IMR-90 (cell line): ENCODE measurements at regions not wholly inside any gene's neighbourhood (a gene's known extent, or its start where the extent isn't known, plus 50 kb on each side); places are given as distances from the start of the nearest gene placed in this dataset.

Source experiments
- ATAC-seq: fragments of 200-7000 bp; cut with Tn5 transposase; 2 replicates; pipeline ENCODE4 v1.9.1; 2020; ENCODE audit warnings: low read depth, mild to moderate bottlenecking, moderate library complexity
- BruUV-seq: library from RNA; stranded (reverse); fragments of 400-500 nt; replicated peaks from 2 replicates; lab custom pipeline; 2021; lab: Mats Ljungman, UMichigan
- CTCF ChIA-PET: fragments of 300-600 bp; formaldehyde crosslinking; extraction: SDS; loops from one replicate; lab custom pipeline; 2021; ENCODE audit warnings: antibody characterized with exemption; lab: Yijun Ruan, JAX
- POLR2A ChIA-PET: fragments of 300-600 bp; sonication (Branson Sonifier 250); formaldehyde crosslinking; loops from one replicate; lab custom pipeline; 2022; ENCODE audit warnings: antibody characterized with exemption; ENCODE audit not compliant: unreplicated experiment; lab: Charles Lee
- DNase-seq: peaks from one replicate; pipeline ENCODE4 v3.0.0; 2013
- H2AFZ ChIP-seq: replicated peaks from 2 replicates; pipeline ENCODE3; 2013; ENCODE audit warnings: low read length, mild to moderate bottlenecking; ENCODE audit not compliant: poor library complexity
- H2AK5ac ChIP-seq: 2 replicates; pipeline ENCODE4 v1.6.1; 2013; ENCODE audit warnings: low read depth, low read length, inconsistent platforms
- H2AK9ac ChIP-seq: replicated peaks from 2 replicates; pipeline ENCODE3; 2013; ENCODE audit warnings: mild to moderate bottlenecking, low read depth, low read length, moderate library complexity; ENCODE audit not compliant: poor library complexity
- H2BK120ac ChIP-seq: 2 replicates; pipeline ENCODE4 v1.6.1; 2013; ENCODE audit warnings: low read depth, low read length, inconsistent platforms
- H2BK15ac ChIP-seq: 3 replicates; pipeline ENCODE4 v1.6.1; 2013; ENCODE audit warnings: low read depth, low read length, inconsistent platforms
- H2BK20ac ChIP-seq: 2 replicates; pipeline ENCODE4 v1.6.1; 2013; ENCODE audit warnings: low read depth, mild to moderate bottlenecking, inconsistent platforms, low read length, moderate library complexity
- H2BK5ac ChIP-seq: 2 replicates; pipeline ENCODE4 v1.6.1; 2013; ENCODE audit warnings: mild to moderate bottlenecking, low read depth, low read length, inconsistent platforms; ENCODE audit not compliant: poor library complexity, severe bottlenecking
- H3K14ac ChIP-seq: replicated peaks from 2 replicates; pipeline ENCODE4 v1.6.1; 2013; ENCODE audit warnings: low read depth, low read length, inconsistent platforms
- H3K18ac ChIP-seq: 2 replicates; pipeline ENCODE4 v1.6.1; 2013; ENCODE audit warnings: low read depth, low read length, control low read depth
- H3K23ac ChIP-seq: 2 replicates; pipeline ENCODE4 v1.6.1; 2013; ENCODE audit warnings: low read depth, low read length, inconsistent platforms
- H3K27ac ChIP-seq: 2 replicates; pipeline ENCODE4 v1.5.1; 2013; ENCODE audit warnings: mild to moderate bottlenecking, control low read depth, low read length; ENCODE audit not compliant: insufficient read depth
- H3K27me3 ChIP-seq: 2 replicates; pipeline ENCODE4 v1.6.1; 2013; ENCODE audit warnings: low read length; ENCODE audit not compliant: control insufficient read depth, insufficient read depth
- H3K36me3 ChIP-seq: 2 replicates; pipeline ENCODE4 v1.6.1; 2013; ENCODE audit warnings: low read length, mixed read lengths; ENCODE audit not compliant: control insufficient read depth, insufficient read depth
- H3K4ac ChIP-seq: 2 replicates; pipeline ENCODE4 v1.6.1; 2013; ENCODE audit warnings: low read depth, low read length, inconsistent platforms
- H3K4me1 ChIP-seq: 2 replicates; pipeline ENCODE4 v1.6.1; 2013; ENCODE audit warnings: low read length, mixed read lengths; ENCODE audit not compliant: control insufficient read depth, insufficient read depth
- H3K4me2 ChIP-seq: 2 replicates; pipeline ENCODE4 v1.6.1; 2013; ENCODE audit warnings: low read depth, mild to moderate bottlenecking, control low read depth, low read length, moderate library complexity
- H3K4me3 ChIP-seq: 2 replicates; pipeline ENCODE4 v1.5.1; 2013; ENCODE audit warnings: low read depth, mild to moderate bottlenecking, control low read depth, low read length, moderate library complexity; ENCODE audit not compliant: insufficient read depth
- H3K56ac ChIP-seq: 2 replicates; pipeline ENCODE4 v1.6.1; 2013; ENCODE audit warnings: low read length, inconsistent platforms; ENCODE audit not compliant: insufficient read depth; ENCODE audit errors: extremely low read depth
- H3K79me1 ChIP-seq, 2 experiments: 2 replicates each; pipeline ENCODE4 v1.6.1; 2013; ENCODE audit warnings: low read length in 2 of 2, inconsistent platforms in 1 of 2, low read depth in 1 of 2
- H3K9ac ChIP-seq: 2 replicates; pipeline ENCODE4 v1.6.1; 2013; ENCODE audit warnings: low read depth, low read length, control low read depth
- H3K9me1 ChIP-seq: 2 replicates; pipeline ENCODE4 v1.6.1; 2013; ENCODE audit warnings: low read length, inconsistent platforms; ENCODE audit not compliant: insufficient read depth
- H3K9me3 ChIP-seq: 2 replicates; pipeline ENCODE4 v1.6.1; 2013; ENCODE audit warnings: low read length; ENCODE audit not compliant: control insufficient read depth, insufficient read depth
- H4K20me1 ChIP-seq: 2 replicates; pipeline ENCODE4 v1.6.1; 2013; ENCODE audit warnings: low read length, inconsistent platforms; ENCODE audit not compliant: insufficient read depth
- H4K5ac ChIP-seq: 2 replicates; pipeline ENCODE4 v1.6.1; 2013; ENCODE audit warnings: mild to moderate bottlenecking, low read depth, low read length, control low read depth
- H4K8ac ChIP-seq, 2 experiments: 2 replicates each; pipeline ENCODE4 v1.6.1; 2013; ENCODE audit warnings: low read depth in 2 of 2, low read length in 2 of 2, control low read depth in 1 of 2, inconsistent platforms in 1 of 2
- H4K91ac ChIP-seq: 2 replicates; pipeline ENCODE4 v1.6.1; 2013; ENCODE audit warnings: low read depth, low read length, inconsistent platforms; ENCODE audit not compliant: insufficient read depth
- BHLHE40 ChIP-seq: fragments of 150-350 bp; IDR thresholded peaks from 2 replicates; pipeline ENCODE4 v1.6.1; 2016; ENCODE audit warnings: mild to moderate bottlenecking, low read depth, low read length
- CEBPB ChIP-seq: IDR thresholded peaks from 2 replicates; pipeline ENCODE4 v1.6.1; 2012; ENCODE audit warnings: low read depth, low read length, improper control_type of control experiment
- CHD1 ChIP-seq: IDR thresholded peaks from 2 replicates; pipeline ENCODE4 v1.6.1; 2012; ENCODE audit warnings: low read depth, low read length, improper control_type of control experiment
- CTCF ChIP-seq: conservative IDR thresholded peaks from 2 replicates; pipeline ENCODE4 v1.5.1; 2012; ENCODE audit warnings: mild to moderate bottlenecking, low read depth, low read length, improper control_type of control experiment
- ELK1 ChIP-seq: fragments of 150-350 bp; IDR thresholded peaks from 2 replicates; pipeline ENCODE4 v1.6.1; 2016; ENCODE audit warnings: low read depth, mild to moderate bottlenecking, low read length, moderate library complexity, borderline replicate concordance
- FOS ChIP-seq: fragments of 150-350 bp; IDR thresholded peaks from 2 replicates; pipeline ENCODE4 v1.6.1; 2016; ENCODE audit warnings: low read depth, low read length
- MAFK ChIP-seq: IDR thresholded peaks from 2 replicates; pipeline ENCODE4 v1.6.1; 2012; ENCODE audit warnings: low read depth, low read length, improper control_type of control experiment
- MAZ ChIP-seq: IDR thresholded peaks from 2 replicates; pipeline ENCODE4 v1.6.1; 2012; ENCODE audit warnings: low read depth, mild to moderate bottlenecking, low read length, improper control_type of control experiment, moderate library complexity, borderline replicate concordance
- MXI1 ChIP-seq: IDR thresholded peaks from 2 replicates; pipeline ENCODE4 v1.6.1; 2012; ENCODE audit warnings: low read depth, mild to moderate bottlenecking, low read length, moderate library complexity, borderline replicate concordance
- NFE2L2 ChIP-seq: fragments of 150-350 bp; IDR thresholded peaks from 2 replicates; pipeline ENCODE4 v1.6.1; 2016; ENCODE audit warnings: low read depth, mild to moderate bottlenecking, low read length
- POLR2A ChIP-seq: IDR thresholded peaks from 2 replicates; pipeline ENCODE4 v1.6.1; 2012; ENCODE audit warnings: mild to moderate bottlenecking, low read depth, low read length
- RAD21 ChIP-seq: IDR thresholded peaks from 2 replicates; pipeline ENCODE4 v1.6.1; 2012; ENCODE audit warnings: low read length, improper control_type of control experiment
- RCOR1 ChIP-seq: IDR thresholded peaks from 2 replicates; pipeline ENCODE4 v1.6.1; 2012; ENCODE audit warnings: mild to moderate bottlenecking, low read length, improper control_type of control experiment; ENCODE audit not compliant: insufficient replicate concordance
- RFX5 ChIP-seq: IDR thresholded peaks from 2 replicates; pipeline ENCODE4 v1.8.0; 2012; ENCODE audit warnings: low read depth, mild to moderate bottlenecking, low read length, moderate library complexity
- SMC3 ChIP-seq: fragments of 150-350 bp; IDR thresholded peaks from 2 replicates; pipeline ENCODE4 v1.6.1; 2016; ENCODE audit warnings: low read depth, mild to moderate bottlenecking, antibody characterized with exemption, low read length, moderate library complexity
- USF2 ChIP-seq: fragments of 150-350 bp; IDR thresholded peaks from 2 replicates; pipeline ENCODE4 v1.6.1; 2017; ENCODE audit warnings: mild to moderate bottlenecking, antibody characterized with exemption, low read length, low read depth
- WGBS, 2 experiments: methylation state at CpG; one replicate each; pipeline versions ENCODE4 v1.1.5 to v1.1.7; 2013; ENCODE audit warnings: missing lambda C conversion rate in 2 of 2; ENCODE audit not compliant: insufficient read length in 1 of 2; ENCODE audit errors: extremely low coverage in 2 of 2; 5-methylcytosine and 5-hydroxymethylcytosine counted together
- dilution Hi-C: fragments of 300-500 bp; cut with HindIII; formaldehyde crosslinking; loops from one replicate; pipeline ENCODE4 v1.14.3; 2018; ENCODE audit warnings: low sequenced_read_pairs; ENCODE audit not compliant: unreplicated experiment
- in situ Hi-C: fragments of 300-500 bp; cut with MboI; formaldehyde crosslinking; loops from 3 replicates; pipeline ENCODE4 v1.14.3; 2019; ENCODE audit warnings: low sequenced_read_pairs, inconsistent platforms, mixed read lengths
- intact Hi-C: fragments of 100-400 bp; cut with micrococcal nuclease; formaldehyde crosslinking; loops from 2 replicates; pipeline ENCODE4 v1.10.0; 2022

- Histone ChIP-seq H3K4me1 (no peaks in the 10 kb centered on the region), H3K4me3 (no peak overlapping the region), H2BK15ac (no peak overlapping the region), H4K8ac (no peak overlapping the region), H3K23ac (no peak overlapping the region), H3K9me1 (no peaks in the 10 kb centered on the region), H4K20me1 (no peaks in the 10 kb centered on the region), H3K36me3 (no peaks in the 10 kb centered on the region), H2BK120ac (no peak overlapping the region), H3K79me1 (no peaks in the 10 kb centered on the region), H3K9me3 (peaks cover 13% of the 10 kb centered on the region), H3K9ac (no peak overlapping the region), H2AK9ac (no peak overlapping the region), H2BK5ac (no peak overlapping the region), H3K56ac (no peak overlapping the region), H2AFZ (no peak overlapping the region), H3K14ac (no peak overlapping the region), H2BK20ac (no peak overlapping the region), H4K5ac (no peak overlapping the region), H3K27me3 (no peaks in the 10 kb centered on the region), H2AK5ac (no peak overlapping the region), H3K4ac (no peak overlapping the region), H3K27ac (no peak overlapping the region), H3K18ac (no peak overlapping the region), H4K91ac (no peak overlapping the region), H3K4me2 (no peak overlapping the region)
- dilution Hi-C loops, result no loop called here
- DNase-seq, result no peak
- intact Hi-C loops, result no loop called here
- BruUV-seq, result no TSS peak
- in situ Hi-C loops, result no loop called here
- no peak for TF ChIP-seq ELK1
- TF ChIP-seq SMC3, result no peak
- no peak for TF ChIP-seq RFX5
- no peak for TF ChIP-seq CHD1
- TF ChIP-seq CTCF, result no peak
- no peak for TF ChIP-seq MXI1
- TF ChIP-seq USF2, result no peak
- no peak for TF ChIP-seq MAZ
- no peak for TF ChIP-seq POLR2A
- no peak for TF ChIP-seq FOS
- TF ChIP-seq CEBPB, result no peak
- TF ChIP-seq RCOR1, result no peak
- TF ChIP-seq BHLHE40, result no peak
- no peak for TF ChIP-seq MAFK
- TF ChIP-seq RAD21, result no peak
- no peak for TF ChIP-seq NFE2L2
- ChIA-PET CTCF (no interaction called here), POLR2A (no interaction called here)
- 33% methylated on average over 1 of the region's 1 CpG; no CpG with 5 or more reads in 1 of the 2 experiments for WGBS, 2 experiments
- ATAC-seq, result no peak
Measured at GRCh38 chr1:208788013-208788540, 543.9 kb upstream of the PLXNA2 start.
